Osteoblast (primary cell): ENCODE measurements at regions not wholly inside any gene's neighbourhood (a gene's known extent, or its start where the extent isn't known, plus 50 kb on each side); places are given as distances from the start of the nearest gene placed in this dataset.

Source experiments
- DNase-seq: peaks from one replicate; pipeline ENCODE4 v3.0.0; 2011; ENCODE audit warnings: low spot score, mixed read lengths; ENCODE audit not compliant: insufficient read length; ENCODE audit errors: missing footprints
- H2AFZ ChIP-seq: 2 replicates; pipeline ENCODE4 v1.6.0; 2011; ENCODE audit warnings: mild to moderate bottlenecking, low read length
- H3K27ac ChIP-seq: 2 replicates; pipeline ENCODE4 v1.5.1; 2011; ENCODE audit warnings: mild to moderate bottlenecking, low read depth, low read length, moderate library complexity
- H3K27me3 ChIP-seq: 2 replicates; pipeline ENCODE4 v1.6.0; 2012; ENCODE audit warnings: mild to moderate bottlenecking, control low read depth, inconsistent platforms, low read length, moderate library complexity; ENCODE audit not compliant: insufficient read depth
- H3K36me3 ChIP-seq: 2 replicates; pipeline ENCODE4 v1.5.1; 2011; ENCODE audit warnings: mild to moderate bottlenecking, low read length, control low read depth, moderate library complexity; ENCODE audit not compliant: insufficient read depth
- H3K4me1 ChIP-seq: 2 replicates; pipeline ENCODE4 v1.5.1; 2011; ENCODE audit warnings: mild to moderate bottlenecking, low read length, control low read depth, moderate library complexity; ENCODE audit not compliant: insufficient read depth
- H3K4me2 ChIP-seq: 2 replicates; pipeline ENCODE4 v1.6.0; 2011; ENCODE audit warnings: mild to moderate bottlenecking, low read length; ENCODE audit not compliant: insufficient read depth
- H3K4me3 ChIP-seq: fragments of 200-600 bp; sonication (generic); 3 replicates; pipeline ENCODE4 v1.5.1; 2012; ENCODE audit warnings: mild to moderate bottlenecking, low read length, inconsistent platforms; ENCODE audit not compliant: insufficient read depth
- H3K79me2 ChIP-seq: 2 replicates; pipeline ENCODE4 v1.6.0; 2012; ENCODE audit warnings: mild to moderate bottlenecking, low read length, control low read depth, inconsistent platforms; ENCODE audit not compliant: insufficient read depth
- H3K9me3 ChIP-seq: 2 replicates; pipeline ENCODE4 v1.5.1; 2011; ENCODE audit warnings: low read depth, low read length, control low read depth
- H4K20me1 ChIP-seq: 2 replicates; pipeline ENCODE4 v1.6.0; 2012; ENCODE audit warnings: mild to moderate bottlenecking, low read length, control low read depth; ENCODE audit not compliant: insufficient read depth
- TF ChIP-seq, protein P1 (sequence below): IDR thresholded peaks from 2 replicates; pipeline ENCODE4 v1.5.1; 2011; ENCODE audit warnings: mild to moderate bottlenecking, low read depth, low read length, moderate library complexity; ENCODE audit errors: extremely low read depth

DNA sequence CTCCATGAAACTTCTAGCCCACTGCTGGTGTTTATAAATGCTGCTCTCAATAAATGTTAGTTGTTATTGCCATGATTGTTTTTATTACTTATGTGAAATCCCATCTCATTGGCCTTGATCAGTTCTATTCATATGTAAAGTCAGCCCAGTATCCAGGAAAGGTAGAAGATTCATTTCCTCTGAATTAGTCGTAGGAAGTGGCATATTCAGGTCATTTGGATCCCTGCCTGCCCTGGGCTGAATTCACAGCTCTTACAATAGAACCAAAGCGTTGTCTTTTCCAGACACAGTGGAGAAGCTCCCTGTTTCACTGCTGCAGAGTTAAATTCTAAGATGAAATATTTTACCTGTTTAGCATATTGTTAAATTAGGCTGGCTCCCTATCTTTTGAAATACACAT lies 70.3 kb downstream of the MAIP1 start:
- Histone ChIP-seq H3K79me2 (no peaks in the 10 kb centered on the region), H3K36me3 (no peaks in the 10 kb centered on the region), H3K9me3 (no peaks in the 10 kb centered on the region), H3K27me3 (peaks cover 2% of the 10 kb centered on the region), H3K4me3 (no peak overlapping the region), H3K4me1 (no peaks in the 10 kb centered on the region), H3K27ac (no peak overlapping the region), H4K20me1 (no peaks in the 10 kb centered on the region), H3K4me2 (no peak overlapping the region), H2AFZ (no peak overlapping the region)
- TF ChIP-seq, protein P1, sequence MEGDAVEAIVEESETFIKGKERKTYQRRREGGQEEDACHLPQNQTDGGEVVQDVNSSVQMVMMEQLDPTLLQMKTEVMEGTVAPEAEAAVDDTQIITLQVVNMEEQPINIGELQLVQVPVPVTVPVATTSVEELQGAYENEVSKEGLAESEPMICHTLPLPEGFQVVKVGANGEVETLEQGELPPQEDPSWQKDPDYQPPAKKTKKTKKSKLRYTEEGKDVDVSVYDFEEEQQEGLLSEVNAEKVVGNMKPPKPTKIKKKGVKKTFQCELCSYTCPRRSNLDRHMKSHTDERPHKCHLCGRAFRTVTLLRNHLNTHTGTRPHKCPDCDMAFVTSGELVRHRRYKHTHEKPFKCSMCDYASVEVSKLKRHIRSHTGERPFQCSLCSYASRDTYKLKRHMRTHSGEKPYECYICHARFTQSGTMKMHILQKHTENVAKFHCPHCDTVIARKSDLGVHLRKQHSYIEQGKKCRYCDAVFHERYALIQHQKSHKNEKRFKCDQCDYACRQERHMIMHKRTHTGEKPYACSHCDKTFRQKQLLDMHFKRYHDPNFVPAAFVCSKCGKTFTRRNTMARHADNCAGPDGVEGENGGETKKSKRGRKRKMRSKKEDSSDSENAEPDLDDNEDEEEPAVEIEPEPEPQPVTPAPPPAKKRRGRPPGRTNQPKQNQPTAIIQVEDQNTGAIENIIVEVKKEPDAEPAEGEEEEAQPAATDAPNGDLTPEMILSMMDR, result no peak
- DNase-seq, result no peak

DNA sequence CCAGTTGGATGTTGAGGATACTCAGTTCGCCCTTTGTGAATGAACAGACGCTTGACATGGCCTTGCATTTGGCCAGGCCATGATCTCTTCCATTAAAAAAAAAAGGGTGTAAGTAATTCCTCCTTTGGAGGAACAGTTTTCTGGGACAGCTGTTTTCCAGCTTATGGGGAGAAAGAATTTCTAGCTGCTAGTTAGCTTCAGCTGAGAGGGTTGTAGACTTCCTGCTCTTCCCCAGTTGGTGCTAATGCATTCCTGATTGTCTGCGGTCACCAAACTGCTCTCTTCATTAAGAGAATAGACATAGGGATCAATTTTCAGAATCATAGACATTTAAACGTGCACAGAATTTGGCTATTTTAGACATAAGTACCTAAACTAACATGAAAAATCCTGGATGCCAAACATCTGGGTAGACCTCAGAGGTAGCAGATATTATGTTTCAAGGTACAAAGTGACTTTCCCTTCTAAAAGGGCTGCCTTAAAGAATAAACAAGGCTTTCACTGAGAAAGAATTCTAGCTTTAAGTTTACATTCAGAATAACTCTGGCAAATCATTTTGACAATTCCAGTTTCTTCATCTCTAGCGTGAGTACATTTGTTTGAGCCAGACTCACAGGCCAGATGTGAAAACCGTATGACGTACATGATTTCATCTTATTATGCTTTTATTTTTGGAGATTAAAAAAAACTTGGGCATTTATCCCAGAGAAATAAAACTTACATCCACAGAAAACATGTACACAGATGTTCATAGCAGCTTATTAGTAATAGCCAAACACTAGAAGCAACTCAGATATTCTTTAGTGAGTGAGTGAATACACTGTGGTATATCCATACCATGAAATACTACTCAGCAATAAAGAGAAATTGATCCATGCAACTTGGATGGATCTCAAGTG lies 71.2 kb downstream of the MAIP1 start:
- H3K9me3 ChIP-seq, result no peaks in the 10 kb centered on the region
- H4K20me1 ChIP-seq, result no peaks in the 10 kb centered on the region
- no peaks in the 10 kb centered on the region for H3K36me3 ChIP-seq
- no peak overlapping the region for H3K27ac ChIP-seq
- H3K27me3 ChIP-seq, result no peaks in the 10 kb centered on the region
- no peaks in the 10 kb centered on the region for H3K79me2 ChIP-seq
- TF ChIP-seq, protein P1, result no peak
- no peak for DNase-seq
- no peaks in the 10 kb centered on the region for H3K4me1 ChIP-seq
- no peak overlapping the region for H2AFZ ChIP-seq
- no peak overlapping the region for H3K4me2 ChIP-seq
- no peak overlapping the region for H3K4me3 ChIP-seq

DNA sequence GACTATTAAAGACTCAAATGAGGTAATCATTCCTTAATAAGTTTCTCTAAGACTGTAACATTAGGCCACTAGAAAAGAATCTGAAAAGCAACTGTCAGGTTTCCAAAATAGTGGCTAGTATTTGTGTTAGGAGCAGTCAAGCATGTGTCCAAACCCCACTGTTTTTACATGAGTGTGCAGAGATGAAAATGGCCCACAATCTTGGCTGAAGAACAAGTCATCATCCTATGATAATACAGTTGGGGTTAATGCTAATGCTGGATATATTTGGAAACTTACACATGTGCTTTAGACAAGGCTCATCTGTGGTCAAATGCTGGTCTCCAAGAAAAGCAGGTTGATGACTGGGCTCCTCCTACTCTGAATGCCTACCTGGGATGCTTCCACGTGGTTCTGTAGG lies 73.6 kb downstream of the MAIP1 start:
- TF ChIP-seq, protein P1, result no peak
- DNase-seq, result no peak
- no peaks in the 10 kb centered on the region for H3K9me3 ChIP-seq
- no peaks in the 10 kb centered on the region for H3K36me3 ChIP-seq
- no peaks in the 10 kb centered on the region for H4K20me1 ChIP-seq
- no peaks in the 10 kb centered on the region for H3K79me2 ChIP-seq
- no peak overlapping the region for H3K4me3 ChIP-seq
- no peaks in the 10 kb centered on the region for H3K27me3 ChIP-seq
- no peak overlapping the region for H2AFZ ChIP-seq
- no peak overlapping the region for H3K27ac ChIP-seq
- H3K4me1 ChIP-seq, result peaks cover 4% of the 10 kb centered on the region
- no peak overlapping the region for H3K4me2 ChIP-seq

DNA sequence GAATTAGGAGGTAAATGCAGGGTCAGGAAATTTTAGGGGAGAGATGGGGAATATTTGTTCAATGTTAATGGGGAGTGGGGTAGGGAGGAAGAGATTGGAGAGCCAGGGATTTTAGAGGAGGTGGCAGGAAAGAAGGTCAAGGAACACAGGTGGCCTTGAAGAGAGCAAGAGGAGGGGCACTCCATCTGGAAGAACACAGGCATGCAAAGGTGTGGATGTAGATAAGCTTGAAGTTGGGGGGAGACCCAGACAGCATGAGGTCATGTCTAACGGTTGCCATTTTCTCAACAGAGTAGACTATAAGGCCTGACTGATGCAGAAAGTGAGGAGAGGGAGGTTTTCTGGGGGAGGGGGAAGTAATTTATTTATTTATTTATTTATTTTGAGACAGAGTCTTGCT lies 77.5 kb downstream of the MAIP1 start:
- H3K9me3 ChIP-seq, result no peaks in the 10 kb centered on the region
- H3K4me1 ChIP-seq, result peaks cover 4% of the 10 kb centered on the region
- no peaks in the 10 kb centered on the region for H3K36me3 ChIP-seq
- TF ChIP-seq, protein P1, result no peak
- no peak for DNase-seq
- no peak overlapping the region for H2AFZ ChIP-seq
- H3K4me2 ChIP-seq, result no peak overlapping the region
- H4K20me1 ChIP-seq, result no peaks in the 10 kb centered on the region
- H3K27ac ChIP-seq, result no peak overlapping the region
- no peaks in the 10 kb centered on the region for H3K79me2 ChIP-seq
- H3K27me3 ChIP-seq, result no peaks in the 10 kb centered on the region
- H3K4me3 ChIP-seq, result no peak overlapping the region
